ENCODE measurements at regions not wholly inside any gene's neighbourhood (a gene's known extent, or its start where the extent isn't known, plus 50 kb on each side); places are given as distances from the start of the nearest gene placed in this dataset.

DNA sequence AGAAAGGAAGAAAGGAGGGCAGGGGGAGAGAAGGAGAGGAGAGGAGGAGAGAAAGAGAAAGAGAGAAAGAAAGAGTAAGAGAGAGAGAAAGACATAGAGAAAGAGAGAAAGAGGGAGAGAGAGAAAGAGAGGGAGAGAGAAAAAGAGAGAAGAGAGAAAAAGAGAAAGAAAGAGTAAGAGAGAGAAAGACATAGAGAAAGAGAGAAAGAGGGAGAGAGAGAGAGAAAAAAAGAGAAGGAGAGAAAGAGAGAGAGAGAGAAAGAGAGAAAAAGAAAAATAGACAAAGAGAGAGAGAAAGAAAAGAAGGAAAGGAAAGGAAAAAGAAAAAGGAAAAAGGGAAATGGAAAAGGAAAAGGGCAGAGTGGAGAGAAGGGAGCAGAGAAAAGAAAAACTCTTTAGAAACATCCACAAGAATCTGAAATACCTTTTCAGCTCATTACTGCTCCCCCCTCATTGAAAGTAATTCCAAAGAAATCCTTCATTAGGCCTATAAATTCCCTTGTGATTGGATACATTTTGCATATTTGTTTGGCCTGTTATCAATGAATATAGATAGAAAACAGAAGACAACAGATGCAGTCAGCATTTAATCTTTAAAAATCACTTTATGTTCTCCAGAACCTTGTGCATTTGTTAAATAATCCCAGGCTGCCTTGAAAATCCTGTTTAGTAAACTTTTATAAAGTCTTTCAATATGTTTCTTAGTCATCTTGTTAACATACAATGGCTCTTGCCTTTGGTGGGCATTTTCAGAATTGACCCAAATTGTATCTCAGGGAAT lies 411.5 kb downstream of the NFIB start:
- intact Hi-C loops (cut with DNase I): no loop called here
- TF ChIP-seq POLR2A (IDR thresholded peaks at IDR 0.05) (no peak), POLR2AphosphoS5 (IDR thresholded peaks at IDR 0.05) (no peak), CTCF (IDR thresholded peaks at IDR 0.05) (no peak), EP300 (IDR thresholded peaks at IDR 0.05) (no peak)
- DNase-seq: no peak

GRCh38 chr9:13901176-13901575 lies 412.8 kb downstream of the NFIB start:
- 90 to 93% methylated on average over 3 of the region's 3 CpGs for WGBS, 2 donors
- intact Hi-C loops (cut with DNase I): no loop called here
- peaks cover 0 to 4% (median 0%) of the 10 kb centered on the region in 4 donors for H3K4me1 ChIP-seq

More for the DNA sequence above, 411.5 kb downstream of the NFIB start:
- Histone ChIP-seq H3K4me1 (peaks cover 0 to 1% (median 0%) of the 10 kb centered on the region in 4 donors), H3K36me3 (no peaks in the 10 kb centered on the region), H3K9me3 (peaks cover 0 to 2% (median 0%) of the 10 kb centered on the region in 4 donors), H3K4me3 (no peak overlapping the region), H3K27ac (no peak overlapping the region), H3K27me3 (no peaks in the 10 kb centered on the region)

DNA sequence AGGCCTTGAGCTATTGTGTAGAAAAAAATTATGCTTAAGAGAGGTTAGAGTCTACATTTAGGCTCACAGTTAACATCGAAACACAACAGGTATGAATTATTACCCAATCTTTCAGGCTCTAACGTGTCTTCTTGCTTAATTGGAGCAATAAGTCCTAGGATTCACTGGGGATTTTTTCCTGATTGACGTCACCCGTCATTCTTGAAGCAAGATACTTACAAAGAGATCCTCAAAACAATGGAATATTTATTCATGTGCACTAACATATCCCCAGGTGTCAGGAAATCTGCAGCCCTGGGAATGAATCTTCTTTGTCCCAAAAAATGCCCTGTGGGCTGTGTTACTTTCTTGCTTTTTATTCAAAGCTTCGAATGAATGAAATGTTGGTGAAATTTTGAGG lies 413.5 kb downstream of the NFIB start:
- WGBS, 2 donors: 86 to 87% methylated on average over 5 of the region's 5 CpGs
- no peak overlapping the region for H3K4me3 ChIP-seq
- no peak for TF ChIP-seq EP300 (IDR thresholded peaks at IDR 0.05)
- no peak for TF ChIP-seq POLR2A (IDR thresholded peaks at IDR 0.05)
- TF ChIP-seq CTCF (IDR thresholded peaks at IDR 0.05): no peak
- no peak for TF ChIP-seq POLR2AphosphoS5 (IDR thresholded peaks at IDR 0.05)
- peak overlapping the region in 2 of 4 donors; percentile 20 to 50 for H3K27ac ChIP-seq
- H3K9me3 ChIP-seq: no peaks in the 10 kb centered on the region
- peaks cover 0 to 4% (median 0%) of the 10 kb centered on the region in 4 donors for H3K4me1 ChIP-seq
- intact Hi-C loops (cut with DNase I): no loop called here
- H3K27me3 ChIP-seq: no peaks in the 10 kb centered on the region
- DNase-seq: no peak
- no peaks in the 10 kb centered on the region for H3K36me3 ChIP-seq

More at GRCh38 chr9:13901176-13901575, 412.8 kb downstream of the NFIB start:
- DNase-seq: no peak
- Histone ChIP-seq H3K27me3 (no peaks in the 10 kb centered on the region), H3K4me3 (no peak overlapping the region), H3K9me3 (no peaks in the 10 kb centered on the region), H3K27ac (no peak overlapping the region), H3K36me3 (no peaks in the 10 kb centered on the region)
- TF ChIP-seq POLR2AphosphoS5 (IDR thresholded peaks at IDR 0.05) (no peak), EP300 (IDR thresholded peaks at IDR 0.05) (no peak), CTCF (IDR thresholded peaks at IDR 0.05) (no peak), POLR2A (IDR thresholded peaks at IDR 0.05) (no peak)

GRCh38 chr9:13899924-13900323 lies 414.0 kb downstream of the NFIB start:
- Histone ChIP-seq H3K27me3 (no peaks in the 10 kb centered on the region), H3K4me3 (no peak overlapping the region), H3K4me1 (peaks cover 0 to 4% (median 0%) of the 10 kb centered on the region in 4 donors), H3K9me3 (no peaks in the 10 kb centered on the region), H3K36me3 (no peaks in the 10 kb centered on the region), H3K27ac (peak overlapping the region; percentile 8 to 50 (median 46))
- TF ChIP-seq EP300 (IDR thresholded peaks at IDR 0.05): no peak
- TF ChIP-seq POLR2A (IDR thresholded peaks at IDR 0.05): no peak
- TF ChIP-seq POLR2AphosphoS5 (IDR thresholded peaks at IDR 0.05): no peak
- TF ChIP-seq CTCF (IDR thresholded peaks at IDR 0.05): no peak
- no peak for DNase-seq
- intact Hi-C loops (cut with DNase I): no loop called here
- WGBS, 2 donors: 68 to 82% methylated on average over 7 of the region's 7 CpGs

All from sigmoid colon (tissue), 6 donors.